H9 (cell line): ENCODE measurements at regions not wholly inside any gene's neighbourhood (a gene's known extent, or its start where the extent isn't known, plus 50 kb on each side); places are given as distances from the start of the nearest gene placed in this dataset.

Experiments used
- DNase-seq: peaks from one replicate; pipeline ENCODE4 v3.0.0-alpha.2; 2017
- H2AFZ ChIP-seq: one replicate; pipeline ENCODE4 v1.6.1; 2013; ENCODE audit warnings: mild to moderate bottlenecking, low read length, control low read depth, moderate library complexity
- H2AK5ac ChIP-seq: 2 replicates; pipeline ENCODE4 v1.6.1; 2013; ENCODE audit warnings: low read length, control low read depth, mixed read lengths; ENCODE audit not compliant: insufficient read length
- H2BK120ac ChIP-seq: one replicate; pipeline ENCODE4 v1.6.1; 2013; ENCODE audit warnings: low read depth, mild to moderate bottlenecking, low read length, control low read depth, inconsistent platforms; ENCODE audit not compliant: poor library complexity, severe bottlenecking
- H2BK12ac ChIP-seq: 2 replicates; pipeline ENCODE4 v1.6.1; 2013; ENCODE audit warnings: low read length, control low read depth, mixed read lengths, low read depth; ENCODE audit not compliant: insufficient read length
- H2BK15ac ChIP-seq: 2 replicates; pipeline ENCODE4 v1.6.1; 2013; ENCODE audit warnings: low read depth, low read length, control low read depth
- H2BK20ac ChIP-seq: one replicate; pipeline ENCODE4 v1.6.1; 2013; ENCODE audit warnings: low read depth, mild to moderate bottlenecking, low read length, control low read depth, inconsistent platforms; ENCODE audit not compliant: poor library complexity, severe bottlenecking
- H2BK5ac ChIP-seq: 2 replicates; pipeline ENCODE4 v1.6.1; 2013; ENCODE audit warnings: low read length, control low read depth, mixed read lengths; ENCODE audit not compliant: insufficient read length
- H3K14ac ChIP-seq: 2 replicates; pipeline ENCODE4 v1.6.1; 2013; ENCODE audit warnings: low read length, control low read depth; ENCODE audit not compliant: insufficient read depth
- H3K18ac ChIP-seq: 2 replicates; pipeline ENCODE4 v1.6.1; 2013; ENCODE audit warnings: low read depth, mild to moderate bottlenecking, mixed read lengths, low read length, control low read depth; ENCODE audit not compliant: insufficient read length
- H3K23ac ChIP-seq: 2 replicates; pipeline ENCODE4 v1.6.1; 2013; ENCODE audit warnings: low read length, control low read depth, mixed read lengths, low read depth; ENCODE audit not compliant: insufficient read length
- H3K23me2 ChIP-seq: 2 replicates; pipeline ENCODE4 v1.6.1; 2013; ENCODE audit warnings: low read depth, mild to moderate bottlenecking, mixed read lengths, low read length, control low read depth; ENCODE audit not compliant: insufficient read length, poor library complexity, severe bottlenecking
- H3K27ac ChIP-seq: 2 replicates; pipeline ENCODE4 v1.5.1; 2013; ENCODE audit warnings: low read length, control low read depth, mixed read lengths, low read depth; ENCODE audit not compliant: insufficient read length
- H3K27me3 ChIP-seq: 2 replicates; pipeline ENCODE4 v1.6.1; 2013; ENCODE audit warnings: low read length, control low read depth, inconsistent platforms; ENCODE audit not compliant: insufficient read depth
- H3K4ac ChIP-seq: 2 replicates; pipeline ENCODE4 v1.6.1; 2013; ENCODE audit warnings: low read depth, mild to moderate bottlenecking, control low read depth, inconsistent platforms, low read length, moderate library complexity
- H3K4me1 ChIP-seq: 2 replicates; pipeline ENCODE4 v1.6.1; 2013; ENCODE audit warnings: low read length, control low read depth, inconsistent platforms; ENCODE audit not compliant: insufficient read depth
- H3K4me2 ChIP-seq: 2 replicates; pipeline ENCODE4 v1.6.1; 2013; ENCODE audit warnings: low read length, control low read depth, mixed read lengths; ENCODE audit not compliant: insufficient read length, insufficient read depth
- H3K56ac ChIP-seq: 2 replicates; pipeline ENCODE4 v1.6.1; 2013; ENCODE audit warnings: low read depth, mild to moderate bottlenecking, mixed read lengths, low read length, control low read depth; ENCODE audit not compliant: insufficient read length
- H3K79me1 ChIP-seq: 2 replicates; pipeline ENCODE4 v1.6.1; 2013; ENCODE audit warnings: low read depth, mild to moderate bottlenecking, moderate library complexity, low read length, control low read depth, inconsistent platforms; ENCODE audit not compliant: insufficient read depth, poor library complexity, severe bottlenecking
- H3K79me2 ChIP-seq: 2 replicates; pipeline ENCODE4 v1.6.1; 2013; ENCODE audit warnings: low read length, control low read depth, inconsistent platforms; ENCODE audit not compliant: insufficient read depth
- H3K9ac ChIP-seq: 2 replicates; pipeline ENCODE4 v1.6.1; 2013; ENCODE audit warnings: low read length, control low read depth, mixed read lengths; ENCODE audit not compliant: insufficient read length; ENCODE audit errors: extremely low read depth
- H3K9me3 ChIP-seq: one replicate; pipeline ENCODE4 v1.6.1; 2013; ENCODE audit warnings: low read depth, low read length, inconsistent platforms; ENCODE audit not compliant: control insufficient read depth
- H3T11ph ChIP-seq: one replicate; pipeline ENCODE4 v1.6.1; 2013; ENCODE audit warnings: mild to moderate bottlenecking, low read length, control low read depth, inconsistent platforms
- H4K20me1 ChIP-seq: one replicate; pipeline ENCODE4 v1.6.1; 2013; ENCODE audit not compliant: control insufficient read depth, insufficient read length, insufficient read depth
- H4K5ac ChIP-seq: 2 replicates; pipeline ENCODE4 v1.6.1; 2013; ENCODE audit warnings: low read depth, mild to moderate bottlenecking, mixed read lengths, low read length, control low read depth; ENCODE audit not compliant: insufficient read length
- H4K8ac ChIP-seq: replicated peaks from 2 replicates; pipeline ENCODE4 v1.6.1; 2013; ENCODE audit warnings: low read length, control low read depth, mixed read lengths, low read depth; ENCODE audit not compliant: insufficient read length
- H4K91ac ChIP-seq: 2 replicates; pipeline ENCODE4 v1.6.1; 2013; ENCODE audit warnings: low read depth, mild to moderate bottlenecking, moderate library complexity, mixed read lengths, low read length, control low read depth; ENCODE audit not compliant: insufficient read length
- H3K27ac Mint-ChIP-seq, 3 experiments: 2 replicates in 2 of 3; 3 replicates in 1 of 3; pipeline ENCODE4 v1.8.0; 2020 to 2021; ENCODE audit warnings: mixed read lengths in 3 of 3, mild to moderate bottlenecking in 1 of 3, moderate library complexity in 1 of 3
- H3K27me3 Mint-ChIP-seq: 2 replicates; pipeline ENCODE4 v1.8.0; 2021; ENCODE audit warnings: low read depth, mild to moderate bottlenecking, moderate library complexity, mixed read lengths
- H3K36me3 Mint-ChIP-seq, 3 experiments: 2 replicates in 2 of 3; 3 replicates in 1 of 3; pipeline ENCODE4 v1.8.0; 2020 to 2021; ENCODE audit warnings: low read depth in 3 of 3, mixed read lengths in 3 of 3; ENCODE audit not compliant: insufficient read depth in 1 of 3
- H3K4me1 Mint-ChIP-seq, 2 experiments: 2 replicates each; pipeline ENCODE4 v1.8.0; 2020; ENCODE audit warnings: mixed read lengths in 2 of 2
- H3K4me3 Mint-ChIP-seq, 2 experiments: 2 replicates in 1 of 2; 3 replicates in 1 of 2; pipeline ENCODE4 v1.8.0; 2020 to 2021; ENCODE audit warnings: mild to moderate bottlenecking in 2 of 2, mixed read lengths in 2 of 2, moderate library complexity in 1 of 2
- H3K9me3 Mint-ChIP-seq, 2 experiments: 2 replicates in 1 of 2; 3 replicates in 1 of 2; pipeline ENCODE4 v1.8.0; 2020; ENCODE audit warnings: mild to moderate bottlenecking in 2 of 2, mixed read lengths in 2 of 2, moderate library complexity in 1 of 2
- WGBS: extraction: QIAGEN DNeasy Blood & Tissue Kit; methylation state at CpG from one replicate; pipeline ENCODE4 v1.1.7; 2013; ENCODE audit warnings: missing lambda C conversion rate, low lambda C conversion rate, mixed read lengths; ENCODE audit not compliant: insufficient read length; ENCODE audit errors: extremely low coverage; 5-methylcytosine and 5-hydroxymethylcytosine counted together
- TF ChIP-seq, protein P1 (sequence below): fragments of 200-600 bp; sonication (generic); conservative IDR thresholded peaks from 3 replicates; pipeline ENCODE4 v1.8.0; 2021; ENCODE audit warnings: antibody characterized with exemption, mild to moderate bottlenecking

DNA sequence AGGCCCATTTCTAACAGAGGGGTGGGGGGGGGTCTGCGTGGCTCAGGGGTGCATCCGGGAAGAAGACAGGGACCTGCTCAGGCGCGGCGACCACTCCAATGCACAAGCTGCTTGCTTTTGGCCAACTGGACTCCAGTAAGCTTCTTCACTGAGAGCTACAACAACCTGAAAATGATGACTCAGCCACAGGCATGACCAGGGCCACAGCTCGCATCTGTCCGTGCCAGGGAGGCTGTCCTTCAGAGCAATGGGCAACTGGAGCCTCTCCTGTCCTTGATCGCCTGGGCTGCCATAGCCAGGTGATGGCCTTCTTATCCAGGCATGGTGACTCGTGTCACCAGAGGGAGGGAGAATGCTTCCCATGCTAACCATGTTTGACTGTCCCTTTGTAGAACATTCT lies 81.6 kb upstream of the RNF32 start:
- Histone ChIP-seq H3K27me3 (no peaks in the 10 kb centered on the region), H2BK20ac (no peak overlapping the region), H3K23me2 (no peaks in the 10 kb centered on the region), H3K14ac (no peak overlapping the region), H2AK5ac (no peak overlapping the region), H3K27ac (no peak overlapping the region), H4K20me1 (no peaks in the 10 kb centered on the region), H2BK15ac (no peak overlapping the region), H2BK12ac (no peak overlapping the region), H3K4ac (no peak overlapping the region), H3K18ac (no peak overlapping the region), H3K9ac (no peak overlapping the region), H4K5ac (no peak overlapping the region), H2BK120ac (no peak overlapping the region), H2BK5ac (no peak overlapping the region), H3T11ph (no peak overlapping the region), H4K91ac (no peak overlapping the region), H3K9me3 (no peaks in the 10 kb centered on the region), H3K4me1 (peaks cover 4% of the 10 kb centered on the region; the same call in 1 of the 2 replicates), H3K23ac (no peak overlapping the region), H3K4me2 (no peak overlapping the region), H2AFZ (no peak overlapping the region), H4K8ac (no peak overlapping the region), H3K56ac (no peak overlapping the region), H3K79me2 (no peaks in the 10 kb centered on the region), H3K79me1 (no peaks in the 10 kb centered on the region)
- H3K27me3 Mint-ChIP-seq: peaks cover 2% of the 10 kb centered on the region; the same call in 1 of the 2 replicates
- TF ChIP-seq, protein P1, sequence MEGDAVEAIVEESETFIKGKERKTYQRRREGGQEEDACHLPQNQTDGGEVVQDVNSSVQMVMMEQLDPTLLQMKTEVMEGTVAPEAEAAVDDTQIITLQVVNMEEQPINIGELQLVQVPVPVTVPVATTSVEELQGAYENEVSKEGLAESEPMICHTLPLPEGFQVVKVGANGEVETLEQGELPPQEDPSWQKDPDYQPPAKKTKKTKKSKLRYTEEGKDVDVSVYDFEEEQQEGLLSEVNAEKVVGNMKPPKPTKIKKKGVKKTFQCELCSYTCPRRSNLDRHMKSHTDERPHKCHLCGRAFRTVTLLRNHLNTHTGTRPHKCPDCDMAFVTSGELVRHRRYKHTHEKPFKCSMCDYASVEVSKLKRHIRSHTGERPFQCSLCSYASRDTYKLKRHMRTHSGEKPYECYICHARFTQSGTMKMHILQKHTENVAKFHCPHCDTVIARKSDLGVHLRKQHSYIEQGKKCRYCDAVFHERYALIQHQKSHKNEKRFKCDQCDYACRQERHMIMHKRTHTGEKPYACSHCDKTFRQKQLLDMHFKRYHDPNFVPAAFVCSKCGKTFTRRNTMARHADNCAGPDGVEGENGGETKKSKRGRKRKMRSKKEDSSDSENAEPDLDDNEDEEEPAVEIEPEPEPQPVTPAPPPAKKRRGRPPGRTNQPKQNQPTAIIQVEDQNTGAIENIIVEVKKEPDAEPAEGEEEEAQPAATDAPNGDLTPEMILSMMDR: no peak
- peaks cover under 1 to 8% (median 5%) of the 10 kb centered on the region in 3 experiments; a peak in 4 of 7 replicates for H3K36me3 Mint-ChIP-seq
- peaks cover 10 to 12% of the 10 kb centered on the region in 2 experiments for H3K4me1 Mint-ChIP-seq
- H3K9me3 Mint-ChIP-seq: peaks cover 10 to 11% of the 10 kb centered on the region in 2 experiments
- H3K4me3 Mint-ChIP-seq: no peak overlapping the region
- DNase-seq: no peak
- WGBS: no CpG with 5 or more reads among the region's 9 CpGs
- H3K27ac Mint-ChIP-seq: no peak overlapping the region; a peak in 1 of 7 replicates
